ENCODE measurements at regions not wholly inside any gene's neighbourhood (a gene's known extent, or its start where the extent isn't known, plus 50 kb on each side); places are given as distances from the start of the nearest gene placed in this dataset.

DNA sequence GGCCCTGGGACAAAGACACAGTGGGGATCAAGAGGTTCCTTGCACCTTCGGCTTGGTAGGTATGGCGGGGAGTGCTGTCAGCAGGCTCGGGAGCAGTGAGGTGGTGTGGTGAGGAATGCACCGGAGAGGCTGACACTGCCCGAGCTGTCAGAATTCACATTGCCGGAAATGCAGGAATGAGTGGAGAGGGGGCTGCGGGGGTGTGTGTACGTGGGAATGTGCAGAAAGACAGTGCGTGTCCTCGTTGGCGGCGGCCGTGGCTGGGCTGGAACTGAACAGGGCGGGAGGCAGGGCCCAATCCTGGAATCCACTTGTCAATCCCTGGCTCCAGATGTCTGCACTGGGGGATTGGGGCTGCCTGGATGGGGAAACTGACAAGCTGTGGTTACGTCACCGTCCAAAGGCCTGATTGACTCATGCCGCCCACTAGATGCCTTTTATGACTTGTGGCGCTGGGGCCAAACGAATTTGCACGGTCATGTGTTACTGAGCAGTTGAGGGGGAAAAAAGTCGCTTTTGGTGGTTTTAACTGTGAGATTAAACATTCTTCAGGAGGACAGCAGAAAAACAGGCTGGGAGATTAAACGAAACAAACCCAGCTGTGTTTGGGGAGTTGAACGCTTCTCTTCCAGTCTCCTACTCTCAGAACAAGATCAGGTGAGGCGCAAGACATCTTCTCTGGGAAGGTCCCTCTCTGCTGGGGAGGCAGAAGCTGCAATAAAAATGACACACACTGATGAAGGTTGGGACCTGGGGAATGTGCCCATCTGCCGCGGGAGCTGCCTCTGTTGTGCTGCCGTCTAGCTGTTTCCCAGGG is 189.4 kb upstream of the GLI2 start:
- TF ChIP-seq POLR2AphosphoS5 (IDR thresholded peaks at IDR 0.05; ENCODE audit: low read depth, low read length): no peak
- TF ChIP-seq TAF1 (IDR thresholded peaks at IDR 0.05; ENCODE audit: borderline replicate concordance, insufficient read depth, low read length): no peak
- TF ChIP-seq SIN3A (IDR thresholded peaks at IDR 0.05; ENCODE audit: borderline replicate concordance, insufficient read depth, low read length): no peak

Measured in PFSK-1 (cell line).